Midbrain (tissue), 1 donor: ENCODE measurements at regions not wholly inside any gene's neighbourhood (a gene's known extent, or its start where the extent isn't known, plus 50 kb on each side); places are given as distances from the start of the nearest gene placed in this dataset.
"Not testable (repeated sequence)": the region's sequence is repeated elsewhere in the genome, so short reads cannot be mapped to it uniquely, and the experiment has no call there.

ENCODE experiments used
- DNase-seq: peaks from one replicate; lab custom pipeline; 2025; lab: John Stamatoyannopoulos, UW

GRCh38 chr11:92425127-92425526 lies 200.5 kb downstream of the FAT3 start:
- no peak for DNase-seq

DNA sequence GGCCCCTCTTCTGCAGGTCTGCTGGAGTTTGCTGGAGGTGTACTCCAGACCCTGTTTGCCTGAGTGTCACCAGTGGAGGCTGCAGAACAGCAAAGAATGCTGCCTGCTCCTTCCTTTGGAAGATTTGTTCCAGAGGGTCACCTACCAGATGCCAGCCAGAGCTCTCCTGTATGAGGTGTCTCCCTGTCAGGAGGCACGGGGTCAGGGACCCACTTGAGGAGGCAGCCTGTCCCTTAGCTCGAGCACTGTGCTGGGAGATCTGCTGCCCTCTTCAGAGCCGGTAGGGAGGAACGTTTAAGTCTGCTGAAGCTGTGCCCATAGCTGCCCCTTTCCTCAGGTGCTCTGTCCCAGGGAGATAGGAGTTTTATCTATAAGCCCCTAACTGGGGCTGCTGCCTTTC lies 207.9 kb downstream of the FAT3 start:
- DNase-seq: no peak

GRCh38 chr11:92436034-92436920 lies 211.7 kb downstream of the FAT3 start:
- no peak for DNase-seq

- DNase-seq: no peak
Observed at GRCh38 chr11:92439133-92439532, 214.5 kb downstream of the FAT3 start.

- DNase-seq: no peak
Observed at GRCh38 chr11:92440701-92441442, 216.3 kb downstream of the FAT3 start.

DNA sequence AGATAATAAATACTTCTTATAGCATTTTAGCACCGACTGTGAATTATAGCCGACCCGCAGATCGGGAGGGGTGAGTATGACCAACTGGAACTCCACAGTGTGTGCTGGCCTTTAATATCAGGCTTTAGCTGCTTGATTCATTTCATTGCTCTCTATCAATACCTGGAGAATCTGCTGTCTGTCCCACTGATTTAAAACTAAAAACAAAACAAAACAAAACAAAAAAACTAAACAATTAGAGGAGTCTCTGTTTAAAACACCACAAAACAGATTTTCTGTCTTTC lies 216.8 kb downstream of the FAT3 start:
- no peak for DNase-seq

- DNase-seq: no peak
Observed at GRCh38 chr11:92443199-92443598, 218.6 kb downstream of the FAT3 start.

DNA sequence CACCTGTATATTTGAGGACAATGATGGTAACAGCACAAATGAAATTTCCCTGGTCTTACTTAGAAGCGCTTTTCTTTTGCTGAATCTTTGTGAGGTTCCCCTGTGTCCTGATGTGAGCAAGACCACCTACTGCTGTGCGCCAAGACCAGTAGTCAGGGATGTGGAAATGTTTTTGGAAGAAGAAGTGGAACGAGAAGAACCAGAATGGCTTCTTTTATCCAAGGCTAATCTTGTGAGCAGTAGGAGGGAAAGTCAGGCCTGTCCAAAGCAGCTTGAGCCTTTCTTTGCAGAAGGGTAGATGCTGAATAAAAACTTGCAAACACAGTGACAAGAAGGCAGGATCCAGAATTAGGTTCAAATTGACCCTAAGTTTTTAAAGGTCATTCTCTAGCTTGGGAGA lies 223.0 kb downstream of the FAT3 start:
- DNase-seq: no peak

- DNase-seq: no peak
Observed at GRCh38 chr11:92449222-92449621, 224.6 kb downstream of the FAT3 start.

DNA sequence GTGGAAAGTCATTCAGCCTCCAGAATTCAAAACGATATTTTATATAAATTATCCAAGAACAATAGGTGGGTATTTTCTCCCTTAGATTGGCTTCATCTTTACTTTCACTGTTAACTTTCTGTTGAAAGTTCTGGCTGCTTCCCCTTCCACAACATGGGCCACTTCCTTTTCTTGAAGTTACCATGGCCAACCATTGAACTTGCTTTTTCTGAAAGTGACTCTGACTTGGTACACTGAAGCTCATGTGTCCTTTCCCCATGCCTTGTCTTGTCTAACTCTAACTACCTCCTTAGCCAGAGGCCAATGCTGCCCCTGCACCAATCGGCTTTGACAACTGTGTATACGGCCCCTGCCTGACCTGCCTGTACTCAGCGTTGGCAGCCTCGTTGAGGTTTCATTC lies 225.2 kb downstream of the FAT3 start:
- no peak for DNase-seq

DNA sequence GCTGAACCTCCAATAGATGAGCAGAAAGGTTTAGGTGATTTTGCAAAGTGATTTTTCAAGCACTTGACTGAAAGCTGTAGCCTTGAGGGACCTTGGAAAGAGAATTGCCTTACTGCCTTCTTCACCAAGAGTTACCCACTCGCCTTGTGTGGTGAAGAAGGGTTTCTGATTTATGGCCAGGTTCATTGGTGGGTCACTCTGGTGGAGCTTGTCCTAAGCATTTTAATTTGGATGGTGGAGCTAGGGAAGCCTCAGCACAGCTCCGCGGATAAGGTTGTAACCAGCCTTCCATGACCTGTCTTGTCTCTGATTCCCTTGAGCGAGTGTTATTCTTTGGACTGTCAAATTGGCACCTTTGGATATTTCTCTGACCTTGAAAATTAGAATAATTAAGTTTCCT lies 226.4 kb downstream of the FAT3 start:
- DNase-seq: no peak

- no peak for DNase-seq
Observed at GRCh38 chr11:92453055-92453454, 228.4 kb downstream of the FAT3 start.

DNA sequence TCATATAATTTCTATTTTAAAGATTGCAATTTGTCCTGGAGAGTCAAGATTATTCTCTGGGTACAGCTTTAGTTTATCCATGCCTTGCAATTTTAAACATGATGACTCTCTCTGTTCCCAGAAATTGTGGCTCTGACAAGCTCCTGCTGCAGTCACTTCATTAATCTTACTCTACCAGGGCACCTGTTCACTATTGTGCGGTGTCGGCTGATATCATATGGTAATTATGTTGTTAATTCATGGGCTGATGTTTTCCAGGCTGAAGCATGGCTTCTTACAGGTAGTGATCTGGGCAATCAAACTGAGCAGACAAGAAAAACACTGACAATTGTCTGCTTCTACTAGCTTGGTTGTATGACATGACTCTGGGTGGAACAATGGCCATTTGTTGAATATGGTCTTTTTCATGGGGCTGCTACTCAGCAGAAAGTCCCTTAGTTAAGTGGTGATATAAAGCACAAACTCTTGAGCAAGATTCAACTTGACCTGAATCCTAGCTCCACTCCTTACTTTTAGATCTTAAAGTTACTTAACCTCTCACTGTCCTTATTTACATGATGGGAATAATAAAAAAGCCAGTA lies 230.7 kb downstream of the FAT3 start:
- no peak for DNase-seq

DNA sequence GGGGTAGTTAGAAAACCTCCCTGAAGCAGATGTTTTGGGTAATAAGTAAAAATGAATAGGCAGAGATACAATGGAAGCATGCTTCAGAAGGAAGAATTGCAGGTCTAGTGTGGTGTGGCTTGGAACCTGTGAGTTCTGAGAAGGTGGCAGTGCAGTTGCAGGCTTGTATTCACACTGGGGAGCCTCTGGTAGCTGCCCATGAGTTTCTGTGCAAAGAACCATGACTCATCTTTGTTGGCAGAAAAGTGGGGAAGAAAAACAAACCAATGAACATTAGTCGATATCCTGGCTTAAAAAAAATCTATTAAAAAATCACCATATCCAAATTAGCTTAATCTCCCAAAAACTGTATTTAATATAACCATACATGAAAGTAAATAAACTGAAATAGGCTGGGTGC lies 232.6 kb downstream of the FAT3 start:
- DNase-seq: no peak

DNA sequence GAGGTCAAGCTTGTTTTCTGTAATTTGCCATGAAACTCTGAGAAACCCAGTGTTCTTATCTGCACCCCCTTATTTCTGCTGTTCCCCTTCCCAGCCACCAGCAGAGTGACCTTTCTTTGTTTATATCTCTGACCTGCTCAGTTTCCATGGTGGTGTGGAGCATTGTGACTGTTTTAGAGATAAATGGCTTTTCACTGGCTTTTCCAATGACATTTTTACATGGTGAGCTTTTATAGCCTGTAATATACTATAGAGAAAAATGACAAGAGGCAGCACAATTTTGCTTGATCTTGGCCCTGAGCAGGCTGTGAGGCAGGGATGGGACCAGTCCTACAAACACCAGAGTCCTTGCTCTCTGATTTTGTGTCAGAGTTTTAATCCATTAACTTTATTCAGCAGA lies 233.9 kb downstream of the FAT3 start:
- no peak for DNase-seq

DNA sequence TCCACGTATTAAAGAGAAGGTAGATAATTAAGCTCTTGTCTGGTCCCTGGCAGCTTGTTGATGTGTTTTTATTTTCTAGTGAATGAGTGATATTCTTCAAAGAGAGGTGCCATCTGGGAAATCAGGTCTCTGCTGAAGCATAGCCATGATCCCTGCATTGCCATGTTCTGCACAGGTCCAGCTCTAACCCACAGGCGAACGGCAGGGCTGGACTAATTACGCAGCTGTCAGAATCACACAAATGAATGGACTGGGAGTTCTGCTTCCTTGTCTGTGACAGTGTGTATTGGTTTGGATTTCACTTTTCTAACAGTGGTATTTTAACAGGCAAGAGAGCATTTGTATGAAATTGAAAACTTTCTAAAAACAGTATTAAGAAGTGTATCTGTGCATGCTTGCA lies 235.6 kb downstream of the FAT3 start:
- no peak for DNase-seq

DNA sequence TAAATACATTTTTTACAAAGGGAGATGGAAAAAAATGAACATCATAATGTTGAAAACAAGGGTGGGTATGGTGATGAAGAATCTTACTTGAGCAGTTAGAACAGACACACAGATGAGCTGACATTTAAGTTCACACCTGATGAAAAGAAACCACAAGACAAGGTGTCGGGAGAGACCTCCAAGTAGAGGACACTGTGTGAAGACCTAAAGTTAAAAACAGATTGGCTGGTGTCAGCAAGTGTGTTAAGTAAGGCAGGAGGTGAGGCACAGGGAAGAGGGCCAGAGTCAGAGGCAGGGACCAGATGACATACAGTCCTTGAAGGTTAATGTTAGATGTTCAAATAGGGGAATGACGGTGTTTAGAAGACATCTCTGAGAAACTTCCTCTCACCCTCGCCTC lies 236.8 kb downstream of the FAT3 start:
- DNase-seq: no peak

- DNase-seq: no peak
Observed at GRCh38 chr11:92462821-92463220, 238.2 kb downstream of the FAT3 start.

DNA sequence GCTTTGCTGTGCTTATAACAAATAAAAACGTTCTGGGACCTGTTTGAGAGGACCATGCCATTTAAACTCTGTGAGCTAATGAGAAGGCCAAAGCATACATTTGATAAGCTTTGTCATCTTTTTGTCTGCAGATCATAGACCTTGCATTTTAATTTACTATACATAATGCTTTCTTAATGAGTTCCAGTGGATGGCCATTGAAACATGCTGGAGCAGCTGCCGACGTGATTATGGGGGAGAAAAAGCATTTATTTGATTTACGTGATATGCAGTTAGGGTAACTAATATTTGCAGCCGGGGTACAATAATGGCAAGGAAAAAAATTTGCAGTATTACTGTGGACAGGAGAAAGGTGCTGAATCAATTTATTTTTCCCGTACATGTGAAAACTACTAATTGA lies 240.2 kb downstream of the FAT3 start:
- no peak for DNase-seq

DNA sequence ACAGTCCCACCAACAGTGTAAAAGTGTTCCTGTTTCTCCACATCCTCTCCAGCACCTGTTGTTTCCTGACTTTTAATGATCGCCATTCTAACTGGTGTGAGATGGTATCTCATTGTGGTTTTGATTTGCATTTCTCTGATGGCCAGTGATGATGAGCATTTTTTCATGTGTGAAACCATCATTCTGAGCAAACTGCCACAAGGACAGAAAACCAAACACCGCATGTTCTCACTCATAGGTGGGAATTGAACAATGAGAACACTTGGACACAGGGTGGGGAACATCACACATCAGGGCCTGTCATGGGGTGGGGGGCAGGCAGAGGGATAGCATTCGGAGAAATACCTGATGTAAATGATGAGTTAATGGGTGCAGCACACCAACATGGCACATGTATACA lies 240.8 kb downstream of the FAT3 start:
- not testable (repeated sequence) for DNase-seq

GRCh38 chr11:92473736-92474135 lies 249.1 kb downstream of the FAT3 start:
- DNase-seq: no peak

DNA sequence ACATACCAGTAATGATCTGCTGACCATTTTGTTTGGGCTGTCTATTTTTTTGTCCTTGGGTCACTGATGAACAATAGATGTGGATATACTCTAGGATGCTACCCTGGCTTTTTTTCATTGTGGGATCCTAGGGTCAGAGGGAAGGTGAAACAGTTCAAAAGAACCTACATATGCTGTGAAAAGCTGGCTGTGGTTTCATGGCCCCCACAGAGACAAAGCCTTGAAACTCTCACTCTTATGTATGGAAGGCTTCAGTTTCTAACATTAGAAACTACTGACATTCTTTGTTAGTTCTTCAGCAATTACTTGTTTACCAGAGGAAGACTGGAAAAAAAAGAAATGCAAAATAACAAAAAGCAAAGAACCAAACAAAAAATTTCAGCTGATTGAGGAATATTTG lies 250.7 kb downstream of the FAT3 start:
- DNase-seq: no peak

DNA sequence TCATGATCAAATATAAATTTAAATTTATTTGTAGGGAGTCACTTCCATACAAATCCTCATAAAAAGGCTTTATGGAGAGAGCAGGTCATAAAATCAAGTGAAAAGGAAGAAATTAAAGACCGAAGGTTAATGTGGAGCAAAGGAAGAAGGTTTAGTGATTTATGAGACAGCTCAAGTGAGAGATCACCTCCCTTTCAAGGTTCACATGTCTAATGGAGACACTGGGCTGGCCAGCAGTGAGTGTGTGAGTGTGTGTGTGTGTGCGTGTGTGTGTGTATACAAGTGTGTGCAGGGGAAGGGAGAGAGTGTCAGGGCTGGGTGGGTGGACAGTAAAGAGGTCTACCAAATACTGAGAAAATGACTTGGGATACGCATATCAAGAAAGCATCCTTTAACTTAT lies 251.2 kb downstream of the FAT3 start:
- no peak for DNase-seq
